Keratinocyte (primary cell): ENCODE measurements at regions not wholly inside any gene's neighbourhood (a gene's known extent, or its start where the extent isn't known, plus 50 kb on each side); places are given as distances from the start of the nearest gene placed in this dataset.

ENCODE experiments used
- DNase-seq: peaks from one replicate; pipeline ENCODE4 v3.0.0-alpha.2; 2011; ENCODE audit warnings: low read depth, missing footprints, low spot score
- FAIRE-seq: peaks from 2 replicates; lab custom pipeline; 2011; peaks lifted over from hg19 to GRCh38; lab: Jason Lieb, UNC
- H2AFZ ChIP-seq: 2 replicates; pipeline ENCODE4 v1.6.0; 2012; ENCODE audit warnings: low read length, control low read depth, inconsistent platforms; ENCODE audit not compliant: control insufficient read depth
- H3K27ac ChIP-seq: 2 replicates; pipeline ENCODE4 v1.5.1; 2011; ENCODE audit warnings: low read length; ENCODE audit not compliant: control insufficient read depth, insufficient read depth
- H3K27me3 ChIP-seq: 3 replicates; pipeline ENCODE4 v1.6.0; 2011; ENCODE audit warnings: low read length; ENCODE audit not compliant: control insufficient read depth, insufficient read depth; ENCODE audit errors: extremely low read depth
- H3K36me3 ChIP-seq, 2 experiments: 2 replicates in 1 of 2; 3 replicates in 1 of 2; pipeline ENCODE4 v1.5.1; 2011; ENCODE audit warnings: low read length in 2 of 2, mild to moderate bottlenecking in 1 of 2; ENCODE audit not compliant: control insufficient read depth in 2 of 2, insufficient read depth in 2 of 2; ENCODE audit errors: extremely low read depth in 1 of 2
- H3K4me1 ChIP-seq: 3 replicates; pipeline ENCODE4 v1.5.1; 2011; ENCODE audit warnings: low read length; ENCODE audit not compliant: control insufficient read depth, insufficient read depth; ENCODE audit errors: extremely low read depth
- H3K4me2 ChIP-seq: 3 replicates; pipeline ENCODE4 v1.6.0; 2011; ENCODE audit warnings: low read depth, low read length; ENCODE audit not compliant: control insufficient read depth, insufficient read depth; ENCODE audit errors: extremely low read depth
- H3K4me3 ChIP-seq, 3 experiments: fragments of 200-600 bp in 1 of 3; sonication (generic) in 1 of 3; 2 replicates in 2 of 3; 3 replicates in 1 of 3; pipeline ENCODE4 v1.5.1; 2011 to 2016; ENCODE audit warnings: low read length in 3 of 3, mild to moderate bottlenecking in 3 of 3, control low read depth in 2 of 3, inconsistent platforms in 1 of 3, low read depth in 1 of 3, mixed read lengths in 1 of 3, mixed run types in 1 of 3, moderate library complexity in 1 of 3; ENCODE audit not compliant: control insufficient read depth in 2 of 3, insufficient read depth in 2 of 3; ENCODE audit errors: extremely low read depth in 1 of 3
- H3K79me2 ChIP-seq: 2 replicates; pipeline ENCODE4 v1.6.0; 2012; ENCODE audit warnings: low read length; ENCODE audit not compliant: control insufficient read depth, insufficient read depth
- H3K9ac ChIP-seq: 3 replicates; pipeline ENCODE4 v1.6.0; 2011; ENCODE audit warnings: low read length; ENCODE audit not compliant: control insufficient read depth, insufficient read depth; ENCODE audit errors: extremely low read depth
- H3K9me1 ChIP-seq: 3 replicates; pipeline ENCODE4 v1.6.0; 2011; ENCODE audit warnings: low read length; ENCODE audit not compliant: control insufficient read depth, insufficient read depth; ENCODE audit errors: extremely low read depth
- H3K9me3 ChIP-seq: 2 replicates; pipeline ENCODE4 v1.5.1; 2012; ENCODE audit warnings: low read depth, low read length; ENCODE audit not compliant: control insufficient read depth
- H4K20me1 ChIP-seq: 3 replicates; pipeline ENCODE4 v1.6.0; 2011; ENCODE audit warnings: low read length; ENCODE audit not compliant: control insufficient read depth, insufficient read depth; ENCODE audit errors: extremely low read depth
- EZH2 ChIP-seq: IDR thresholded peaks from one replicate; pipeline ENCODE4 v1.6.1; 2012; ENCODE audit warnings: inconsistent platforms, mild to moderate bottlenecking, low read length, moderate library complexity
- dilution Hi-C: fragments of 300-500 bp; cut with MboI; formaldehyde crosslinking; loops from one replicate; pipeline ENCODE4 v1.7.0; 2020; ENCODE audit warnings: low sequenced_read_pairs; ENCODE audit not compliant: extremely low pct_ligation_motif_present
- TF ChIP-seq, protein P1 (sequence below), 3 experiments: IDR thresholded peaks in 1 of 3; conservative IDR thresholded peaks in 1 of 3; optimal IDR thresholded peaks in 1 of 3; 2 replicates in 2 of 3; 3 replicates in 1 of 3; pipeline versions ENCODE3 to v1.5.1; 2011; ENCODE audit warnings: low read length in 3 of 3, mild to moderate bottlenecking in 3 of 3, moderate library complexity in 2 of 3, control low read depth in 1 of 3, inconsistent platforms in 1 of 3; ENCODE audit not compliant: insufficient read depth in 2 of 3; ENCODE audit errors: extremely low read depth in 1 of 3

- H3K4me2 ChIP-seq: no peak overlapping the region
- no peaks in the 10 kb centered on the region for H3K4me1 ChIP-seq
- H4K20me1 ChIP-seq: no peaks in the 10 kb centered on the region
- no peak for FAIRE-seq
- H3K36me3 ChIP-seq: no peaks in the 10 kb centered on the region
- no peak overlapping the region for H2AFZ ChIP-seq
- dilution Hi-C loops: no loop called here
- H3K9me3 ChIP-seq: no peaks in the 10 kb centered on the region
- H3K4me3 ChIP-seq: no peak overlapping the region
- TF ChIP-seq, protein P1, sequence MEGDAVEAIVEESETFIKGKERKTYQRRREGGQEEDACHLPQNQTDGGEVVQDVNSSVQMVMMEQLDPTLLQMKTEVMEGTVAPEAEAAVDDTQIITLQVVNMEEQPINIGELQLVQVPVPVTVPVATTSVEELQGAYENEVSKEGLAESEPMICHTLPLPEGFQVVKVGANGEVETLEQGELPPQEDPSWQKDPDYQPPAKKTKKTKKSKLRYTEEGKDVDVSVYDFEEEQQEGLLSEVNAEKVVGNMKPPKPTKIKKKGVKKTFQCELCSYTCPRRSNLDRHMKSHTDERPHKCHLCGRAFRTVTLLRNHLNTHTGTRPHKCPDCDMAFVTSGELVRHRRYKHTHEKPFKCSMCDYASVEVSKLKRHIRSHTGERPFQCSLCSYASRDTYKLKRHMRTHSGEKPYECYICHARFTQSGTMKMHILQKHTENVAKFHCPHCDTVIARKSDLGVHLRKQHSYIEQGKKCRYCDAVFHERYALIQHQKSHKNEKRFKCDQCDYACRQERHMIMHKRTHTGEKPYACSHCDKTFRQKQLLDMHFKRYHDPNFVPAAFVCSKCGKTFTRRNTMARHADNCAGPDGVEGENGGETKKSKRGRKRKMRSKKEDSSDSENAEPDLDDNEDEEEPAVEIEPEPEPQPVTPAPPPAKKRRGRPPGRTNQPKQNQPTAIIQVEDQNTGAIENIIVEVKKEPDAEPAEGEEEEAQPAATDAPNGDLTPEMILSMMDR (optimal IDR thresholded peaks at IDR 0.05 in 1 of 3, IDR thresholded peaks at IDR 0.05 in 1 of 3, conservative IDR thresholded peaks at IDR 0.05 in 1 of 3; ENCODE audit: extremely low read depth in 1 of 3, insufficient read depth in 2 of 3, low read length in 3 of 3): no peak
- TF ChIP-seq EZH2: no peak
- no peak overlapping the region for H3K9ac ChIP-seq
- no peaks in the 10 kb centered on the region for H3K79me2 ChIP-seq
- DNase-seq: no peak
- no peaks in the 10 kb centered on the region for H3K27me3 ChIP-seq
- no peak overlapping the region for H3K27ac ChIP-seq
- H3K9me1 ChIP-seq: no peaks in the 10 kb centered on the region
These were observed 283.6 kb upstream of the PRDM9 start for GRCh38 chr5:23223846-23224245.

- Histone ChIP-seq H3K9me3 (no peaks in the 10 kb centered on the region), H2AFZ (no peak overlapping the region), H3K36me3 (no peaks in the 10 kb centered on the region), H3K9me1 (no peaks in the 10 kb centered on the region), H3K4me1 (no peaks in the 10 kb centered on the region), H3K79me2 (no peaks in the 10 kb centered on the region), H3K9ac (no peak overlapping the region), H3K4me2 (no peak overlapping the region), H4K20me1 (no peaks in the 10 kb centered on the region), H3K27ac (no peak overlapping the region), H3K4me3 (no peak overlapping the region), H3K27me3 (no peaks in the 10 kb centered on the region)
- no peak for DNase-seq
- TF ChIP-seq, protein P1 (optimal IDR thresholded peaks at IDR 0.05 in 1 of 3, IDR thresholded peaks at IDR 0.05 in 1 of 3, conservative IDR thresholded peaks at IDR 0.05 in 1 of 3; ENCODE audit: extremely low read depth in 1 of 3, insufficient read depth in 2 of 3, low read length in 3 of 3): no peak
- TF ChIP-seq EZH2: no peak
- dilution Hi-C loops: no loop called here
- no peak for FAIRE-seq
These were observed 285.6 kb upstream of the PRDM9 start for GRCh38 chr5:23221831-23222230.
